ENCODE measurements at regions not wholly inside any gene's neighbourhood (a gene's known extent, or its start where the extent isn't known, plus 50 kb on each side); places are given as distances from the start of the nearest gene placed in this dataset.
"Not testable (repeated sequence)": the region's sequence is repeated elsewhere in the genome, so short reads cannot be mapped to it uniquely, and the experiment has no call there.

- no peaks in the 10 kb centered on the region for H3K27me3 ChIP-seq (ENCODE audit: control insufficient read depth, insufficient read depth, low read length)
- H3K27ac ChIP-seq (ENCODE audit: low read length): no peak overlapping the region
- no peaks in the 10 kb centered on the region for H3K36me3 ChIP-seq (ENCODE audit: control insufficient read depth, insufficient read depth, low read length)
- CTCF ChIA-PET: no interaction called here
- BruUV-seq (replicated peaks): no TSS peak
- TF ChIP-seq CTCF (IDR thresholded peaks at IDR 0.05): no peak
- no peak for TF ChIP-seq POLR2AphosphoS5 (IDR thresholded peaks at IDR 0.05; ENCODE audit: low read depth, low read length)
- TF ChIP-seq REST (IDR thresholded peaks at IDR 0.05; ENCODE audit: insufficient read depth in 1 of 2, low read depth in 2 of 2, low read length in 1 of 2): no peak
- TF ChIP-seq SIN3A (IDR thresholded peaks at IDR 0.05; ENCODE audit: borderline replicate concordance, insufficient read depth, low read depth, low read length): no peak
- no peak for TF ChIP-seq TCF7L2 (IDR thresholded peaks at IDR 0.05; ENCODE audit: low read depth, low read length)
- intact Hi-C loops (cut with micrococcal nuclease; ENCODE audit: unreplicated experiment): no loop called here
- ATAC-seq (no peak), DNase-seq (ENCODE audit: low read depth, low spot score) (no peak)
- H3K4me1 ChIP-seq (ENCODE audit: control insufficient read depth, insufficient read depth, low read length): no peaks in the 10 kb centered on the region
- H3K9me3 ChIP-seq (ENCODE audit: control insufficient read depth, insufficient read depth, low read depth, low read length): no peaks in the 10 kb centered on the region
- H3K4me3 ChIP-seq (ENCODE audit: low read depth in 2 of 2, low read length in 2 of 2): no peak overlapping the region
- POLR2A ChIA-PET: no interaction called here
- in situ Hi-C loops (cut with HindIII; ENCODE audit: low pct_unique_long_range_greater_than_20kb, low sequenced_read_pairs): no loop called here
Measured at GRCh38 chr3:103873021-103873420, 1438.2 kb downstream of the ZPLD1 start.

DNA sequence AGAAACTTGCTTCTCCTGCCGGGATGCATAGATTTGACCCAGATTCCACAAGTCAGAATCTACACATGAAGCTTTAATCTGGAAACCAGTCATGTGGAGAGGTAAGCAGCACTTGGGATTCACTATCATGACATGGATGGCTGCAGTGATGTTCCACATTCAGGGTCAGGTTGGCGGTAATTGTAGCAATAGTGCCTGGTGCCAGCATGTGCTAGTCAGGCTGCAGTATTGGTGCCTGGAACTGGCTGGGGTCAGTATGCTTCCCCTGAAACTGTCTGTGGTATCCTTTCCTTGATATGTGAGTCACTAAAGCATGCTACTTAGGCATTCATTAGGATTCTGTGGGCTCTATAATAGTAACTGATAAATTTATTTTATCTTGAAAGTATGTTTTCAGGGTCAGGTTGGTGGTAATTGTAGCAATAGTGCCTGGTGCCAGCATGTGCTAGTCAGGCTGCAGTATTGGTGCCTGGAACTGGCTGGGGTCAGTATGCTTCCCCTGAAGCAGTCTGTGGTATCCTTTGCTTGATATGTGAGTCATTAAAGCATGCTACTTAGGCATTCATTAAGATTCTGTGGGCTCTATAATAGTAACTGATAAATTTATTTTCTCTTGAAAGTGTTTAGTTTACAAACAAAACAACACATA is 1439.2 kb downstream of the ZPLD1 start:
- no peaks in the 10 kb centered on the region for H3K27me3 ChIP-seq (ENCODE audit: control insufficient read depth, insufficient read depth, low read length)
- BruUV-seq (replicated peaks): no TSS peak
- TF ChIP-seq REST (IDR thresholded peaks at IDR 0.05; ENCODE audit: insufficient read depth in 1 of 2, low read depth in 2 of 2, low read length in 1 of 2): no peak
- no peak for TF ChIP-seq POLR2AphosphoS5 (IDR thresholded peaks at IDR 0.05; ENCODE audit: low read depth, low read length)
- no peak for TF ChIP-seq TCF7L2 (IDR thresholded peaks at IDR 0.05; ENCODE audit: low read depth, low read length)
- TF ChIP-seq CTCF (IDR thresholded peaks at IDR 0.05): no peak
- TF ChIP-seq SIN3A (IDR thresholded peaks at IDR 0.05; ENCODE audit: borderline replicate concordance, insufficient read depth, low read depth, low read length): no peak
- in situ Hi-C loops (cut with HindIII; ENCODE audit: low pct_unique_long_range_greater_than_20kb, low sequenced_read_pairs): no loop called here
- H3K4me3 ChIP-seq (ENCODE audit: low read depth in 2 of 2, low read length in 2 of 2): no peak overlapping the region
- H3K27ac ChIP-seq (ENCODE audit: low read length): no peak overlapping the region
- POLR2A ChIA-PET: no interaction called here
- CTCF ChIA-PET: no interaction called here
- DNase-seq (ENCODE audit: low read depth, low spot score): no peak
- H3K9me3 ChIP-seq (ENCODE audit: control insufficient read depth, insufficient read depth, low read depth, low read length): no peaks in the 10 kb centered on the region
- intact Hi-C loops (cut with micrococcal nuclease; ENCODE audit: unreplicated experiment): no loop called here
- no peaks in the 10 kb centered on the region for H3K36me3 ChIP-seq (ENCODE audit: control insufficient read depth, insufficient read depth, low read length)
- no peaks in the 10 kb centered on the region for H3K4me1 ChIP-seq (ENCODE audit: control insufficient read depth, insufficient read depth, low read length)
- ATAC-seq: no peak

DNA sequence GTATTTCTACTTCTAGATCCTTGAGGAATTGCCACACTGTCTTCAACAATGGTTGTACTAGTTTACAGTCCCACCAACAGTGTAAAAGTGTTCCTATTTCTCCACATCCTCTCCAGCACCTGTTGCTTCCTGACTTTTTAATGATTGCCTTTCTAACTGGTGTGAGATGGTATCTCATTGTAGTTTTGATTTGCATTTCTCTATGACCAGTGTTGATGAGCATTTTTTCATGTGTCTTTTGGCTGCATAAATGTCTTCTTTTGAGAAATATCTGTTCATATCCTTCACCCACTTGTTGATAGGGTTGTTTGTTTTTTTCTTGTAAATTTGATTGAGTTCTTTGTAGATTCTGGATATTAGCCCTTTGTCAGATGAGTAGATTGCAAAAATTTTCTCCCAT is 1447.0 kb downstream of the ZPLD1 start:
- intact Hi-C loops (cut with micrococcal nuclease; ENCODE audit: unreplicated experiment); H3K4me3 ChIP-seq (ENCODE audit: low read depth in 2 of 2, low read length in 2 of 2); BruUV-seq (replicated peaks); H3K36me3 ChIP-seq (ENCODE audit: control insufficient read depth, insufficient read depth, low read length); H3K4me1 ChIP-seq (ENCODE audit: control insufficient read depth, insufficient read depth, low read length); in situ Hi-C loops (cut with HindIII; ENCODE audit: low pct_unique_long_range_greater_than_20kb, low sequenced_read_pairs); CTCF ChIA-PET; DNase-seq (ENCODE audit: low read depth, low spot score); H3K27me3 ChIP-seq (ENCODE audit: control insufficient read depth, insufficient read depth, low read length); POLR2A ChIA-PET; H3K27ac ChIP-seq (ENCODE audit: low read length); H3K9me3 ChIP-seq (ENCODE audit: control insufficient read depth, insufficient read depth, low read depth, low read length); ATAC-seq: not testable (repeated sequence)
